ENCODE measurements at regions not wholly inside any gene's neighbourhood (a gene's known extent, or its start where the extent isn't known, plus 50 kb on each side); places are given as distances from the start of the nearest gene placed in this dataset.

- TF ChIP-seq EP300 (IDR thresholded peaks at IDR 0.05) = no peak
- no peak for TF ChIP-seq CTCF (IDR thresholded peaks at IDR 0.05)
Observed at GRCh38 chr11:23232652-23233051, 372.4 kb upstream of the CCDC179 start.

Data from suprapubic skin (tissue), 3 donors.